B cell (primary cell): ENCODE measurements at regions not wholly inside any gene's neighbourhood (a gene's known extent, or its start where the extent isn't known, plus 50 kb on each side); places are given as distances from the start of the nearest gene placed in this dataset.
"Not testable (repeated sequence)": the region's sequence is repeated elsewhere in the genome, so short reads cannot be mapped to it uniquely, and the experiment has no call there.

Experiments used
- ATAC-seq: fragments of 200-7000 bp; cut with Tn5 transposase; one replicate; pipeline ENCODE4 v1.10.0; 2021; ENCODE audit warnings: low read depth, mild to moderate bottlenecking, moderate number of reproducible peaks, moderate library complexity
- CTCF ChIA-PET: fragments of 350-600 bp; sonication (Branson Sonifier 250); formaldehyde crosslinking; loops from one replicate; lab custom pipeline; 2021; ENCODE audit warnings: antibody characterized with exemption, inconsistent platforms; lab: Charles Lee
- POLR2A ChIA-PET: fragments of 350-600 bp; sonication (Branson Sonifier 250); formaldehyde crosslinking; loops from one replicate; lab custom pipeline; 2021; ENCODE audit warnings: antibody characterized with exemption; lab: Charles Lee
- DNase-seq: peaks from one replicate; pipeline ENCODE4 v3.0.0; 2013
- H2AFZ ChIP-seq: 2 replicates; pipeline ENCODE4 v1.6.1; 2012; ENCODE audit warnings: mild to moderate bottlenecking, low read depth, low read length; ENCODE audit not compliant: insufficient read depth, poor library complexity, severe bottlenecking
- H3K27ac ChIP-seq, 2 donors: 1 replicate in 1 of 2; 2 replicates in 1 of 2; pipeline ENCODE4 v1.5.1; 2012 to 2013; ENCODE audit warnings: low read length in 2 of 2, mild to moderate bottlenecking in 2 of 2, moderate library complexity in 1 of 2
- H3K27me3 ChIP-seq, 4 experiments: fragments of 200-600 bp in 1 of 4; sonication (generic) in 1 of 4; replicated peaks in 1 of 4; 1 replicate in 2 of 4; 2 replicates in 2 of 4; pipeline versions ENCODE4 v1.6.1 to v1.7.0; 2013 to 2016; ENCODE audit warnings: low read length in 3 of 4, mild to moderate bottlenecking in 2 of 4, mixed read lengths in 1 of 4, moderate library complexity in 1 of 4; ENCODE audit not compliant: insufficient read depth in 4 of 4, control insufficient read depth in 3 of 4; ENCODE audit errors: control extremely low read depth in 1 of 4
- H3K36me3 ChIP-seq, 2 experiments: replicated peaks in 1 of 2; 1 replicate in 1 of 2; 2 replicates in 1 of 2; pipeline versions ENCODE4 v1.6.1 to v1.7.1; 2013; ENCODE audit warnings: low read length in 1 of 2; ENCODE audit not compliant: insufficient read depth in 2 of 2, control insufficient read depth in 1 of 2; ENCODE audit errors: control extremely low read depth in 1 of 2, extremely low read depth in 1 of 2
- H3K4me1 ChIP-seq, 2 donors: fragments of 200-600 bp in 1 of 2; sonication (generic) in 1 of 2; 1 replicate in 1 of 2; 2 replicates in 1 of 2; pipeline versions ENCODE4 v1.5.1 to v1.6.1; 2013 to 2017; ENCODE audit warnings: low read length in 2 of 2; ENCODE audit not compliant: control insufficient read depth in 2 of 2, insufficient read depth in 2 of 2
- H3K4me2 ChIP-seq: replicated peaks from 2 replicates; pipeline ENCODE3; 2012; ENCODE audit warnings: mild to moderate bottlenecking, low read depth, low read length; ENCODE audit not compliant: poor library complexity, severe bottlenecking
- H3K4me3 ChIP-seq, 5 experiments: fragments of 200-600 bp in 1 of 5; sonication (generic) in 1 of 5; 1 replicate in 3 of 5; 2 replicates in 2 of 5; pipeline versions ENCODE4 v1.5.1 to v1.7.0; 2011 to 2016; ENCODE audit warnings: low read length in 4 of 5, mild to moderate bottlenecking in 4 of 5, low read depth in 2 of 5, control low read depth in 1 of 5, moderate library complexity in 1 of 5; ENCODE audit not compliant: insufficient read depth in 1 of 5; ENCODE audit errors: control extremely low read depth in 1 of 5, extremely low read depth in 1 of 5
- H3K79me2 ChIP-seq: fragments of 200-600 bp; sonication (generic); one replicate; pipeline ENCODE4 v1.6.0; 2016; ENCODE audit warnings: low read length; ENCODE audit not compliant: control insufficient read depth, insufficient read depth
- H3K9ac ChIP-seq: fragments of 200-600 bp; sonication (generic); 2 replicates; pipeline ENCODE4 v1.6.1; 2017; ENCODE audit warnings: mild to moderate bottlenecking, low read length, moderate library complexity
- H3K9me3 ChIP-seq, 3 donors: one replicate each; pipeline versions ENCODE4 v1.6.1 to v1.7.1; 2013; ENCODE audit warnings: low read length in 2 of 3; ENCODE audit not compliant: control insufficient read depth in 2 of 3, insufficient read depth in 1 of 3; ENCODE audit errors: control extremely low read depth in 1 of 3
- H4K20me1 ChIP-seq: 2 replicates; pipeline ENCODE4 v1.6.0; 2012; ENCODE audit warnings: mild to moderate bottlenecking, low read length; ENCODE audit not compliant: insufficient read depth, control insufficient read depth, poor library complexity, severe bottlenecking
- H3K27ac Mint-ChIP-seq: one replicate; pipeline ENCODE4 v1.8.0; 2021; ENCODE audit warnings: mixed read lengths
- H3K27me3 Mint-ChIP-seq: one replicate; pipeline ENCODE4 v1.8.0; 2021; ENCODE audit warnings: mixed read lengths
- H3K4me1 Mint-ChIP-seq: one replicate; pipeline ENCODE4 v1.8.0; 2021; ENCODE audit warnings: mixed read lengths
- H3K4me3 Mint-ChIP-seq: one replicate; pipeline ENCODE4 v1.8.0; 2021; ENCODE audit warnings: mixed read lengths
- H3K9me3 Mint-ChIP-seq: one replicate; pipeline ENCODE4 v1.8.0; 2022; ENCODE audit warnings: mixed read lengths; ENCODE audit not compliant: insufficient read depth
- EZH2 ChIP-seq: IDR thresholded peaks from 2 replicates; pipeline ENCODE4 v1.6.1; 2012; ENCODE audit warnings: borderline replicate concordance, low read depth, mild to moderate bottlenecking, moderate library complexity, low read length; ENCODE audit not compliant: insufficient read depth, poor library complexity, severe bottlenecking
- WGBS: methylation state at CpG from one replicate; pipeline ENCODE4 v1.1.5; 2013; ENCODE audit warnings: missing lambda C conversion rate; ENCODE audit not compliant: insufficient coverage; 5-methylcytosine and 5-hydroxymethylcytosine counted together
- intact Hi-C: fragments of 100-400 bp; cut with micrococcal nuclease; formaldehyde crosslinking; loops from one replicate; pipeline ENCODE4 v1.10.0; 2022
- TF ChIP-seq, protein P1 (sequence below): fragments of 200-600 bp; IDR thresholded peaks from one replicate; pipeline ENCODE4 v1.8.0; 2022; ENCODE audit warnings: antibody characterized with exemption, mild to moderate bottlenecking

DNA sequence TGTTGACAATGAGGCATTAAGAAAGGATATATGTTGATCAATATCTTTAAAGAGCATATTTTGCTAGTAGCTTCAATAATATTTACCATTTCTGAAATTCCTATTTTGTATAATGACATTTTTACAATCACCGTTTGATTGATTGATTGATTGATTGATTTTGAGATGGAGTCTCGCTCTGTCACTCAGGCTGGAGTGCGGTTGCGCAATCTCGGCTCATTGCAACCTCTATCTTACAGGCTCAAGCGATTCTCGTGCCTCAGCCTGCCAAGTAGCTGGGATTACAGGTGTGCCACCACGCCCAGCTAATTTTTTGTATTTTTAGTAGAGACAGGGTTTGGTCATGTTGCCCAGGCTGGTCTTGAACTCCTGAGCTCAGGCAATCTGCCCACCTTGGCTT lies 150.9 kb upstream of the TEX13D start:
- H3K27ac ChIP-seq, H3K9ac ChIP-seq, H3K9me3 Mint-ChIP-seq, H4K20me1 ChIP-seq, CTCF ChIA-PET, intact Hi-C loops, H3K27me3 ChIP-seq, H3K27me3 Mint-ChIP-seq, H2AFZ ChIP-seq, H3K4me1 Mint-ChIP-seq, H3K4me3 ChIP-seq, H3K9me3 ChIP-seq, POLR2A ChIA-PET, H3K4me3 Mint-ChIP-seq, H3K79me2 ChIP-seq, H3K4me2 ChIP-seq, H3K36me3 ChIP-seq, H3K27ac Mint-ChIP-seq, H3K4me1 ChIP-seq, ATAC-seq, DNase-seq: not testable (repeated sequence)
- no CpG with 5 or more reads among the region's 8 CpGs for WGBS

DNA sequence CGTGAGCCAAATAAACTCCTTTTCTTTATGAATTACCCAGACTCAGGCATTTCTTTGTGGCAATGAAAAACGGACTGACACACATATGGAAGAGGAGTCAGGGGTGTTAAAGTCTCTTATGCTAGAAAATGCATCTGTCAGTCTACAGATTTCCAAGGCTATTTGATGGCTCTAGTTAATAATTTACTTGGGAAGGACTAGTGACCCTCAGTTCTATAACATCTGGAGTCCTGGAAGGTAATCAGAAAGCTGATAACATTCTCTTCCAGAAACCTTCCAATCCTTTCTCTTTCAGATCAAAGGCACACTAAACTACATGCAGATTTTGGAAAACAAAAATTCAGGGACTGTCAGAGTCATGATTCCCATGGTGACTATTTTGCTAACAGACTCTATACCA lies 142.0 kb upstream of the TEX13D start:
- Histone ChIP-seq H2AFZ (no peak overlapping the region), H3K36me3 (no peaks in the 10 kb centered on the region), H3K4me2 (no peak overlapping the region), H4K20me1 (no peaks in the 10 kb centered on the region), H3K27ac (no peak overlapping the region), H3K9ac (no peak overlapping the region), H3K79me2 (no peaks in the 10 kb centered on the region), H3K27me3 (no peaks in the 10 kb centered on the region), H3K4me3 (no peak overlapping the region), H3K9me3 (no peaks in the 10 kb centered on the region), H3K4me1 (no peaks in the 10 kb centered on the region)
- DNase-seq (no peak), ATAC-seq (no peak)
- no CpG with 5 or more reads among the region's 2 CpGs for WGBS
- Mint-ChIP-seq H3K4me3 (no peak overlapping the region), H3K27me3 (no peaks in the 10 kb centered on the region), H3K9me3 (no peaks in the 10 kb centered on the region), H3K4me1 (no peaks in the 10 kb centered on the region), H3K27ac (no peak overlapping the region)
- intact Hi-C loops = no loop called here
- POLR2A ChIA-PET = no interaction called here
- TF ChIP-seq, protein P1, sequence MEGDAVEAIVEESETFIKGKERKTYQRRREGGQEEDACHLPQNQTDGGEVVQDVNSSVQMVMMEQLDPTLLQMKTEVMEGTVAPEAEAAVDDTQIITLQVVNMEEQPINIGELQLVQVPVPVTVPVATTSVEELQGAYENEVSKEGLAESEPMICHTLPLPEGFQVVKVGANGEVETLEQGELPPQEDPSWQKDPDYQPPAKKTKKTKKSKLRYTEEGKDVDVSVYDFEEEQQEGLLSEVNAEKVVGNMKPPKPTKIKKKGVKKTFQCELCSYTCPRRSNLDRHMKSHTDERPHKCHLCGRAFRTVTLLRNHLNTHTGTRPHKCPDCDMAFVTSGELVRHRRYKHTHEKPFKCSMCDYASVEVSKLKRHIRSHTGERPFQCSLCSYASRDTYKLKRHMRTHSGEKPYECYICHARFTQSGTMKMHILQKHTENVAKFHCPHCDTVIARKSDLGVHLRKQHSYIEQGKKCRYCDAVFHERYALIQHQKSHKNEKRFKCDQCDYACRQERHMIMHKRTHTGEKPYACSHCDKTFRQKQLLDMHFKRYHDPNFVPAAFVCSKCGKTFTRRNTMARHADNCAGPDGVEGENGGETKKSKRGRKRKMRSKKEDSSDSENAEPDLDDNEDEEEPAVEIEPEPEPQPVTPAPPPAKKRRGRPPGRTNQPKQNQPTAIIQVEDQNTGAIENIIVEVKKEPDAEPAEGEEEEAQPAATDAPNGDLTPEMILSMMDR = no peak
- no peak for TF ChIP-seq EZH2
- CTCF ChIA-PET = no interaction called here
